ENCODE measurements at regions not wholly inside any gene's neighbourhood (a gene's known extent, or its start where the extent isn't known, plus 50 kb on each side); places are given as distances from the start of the nearest gene placed in this dataset.
A peak's percentile ranks its signal among the peaks of the same experiment; 100 is the strongest.

DNA sequence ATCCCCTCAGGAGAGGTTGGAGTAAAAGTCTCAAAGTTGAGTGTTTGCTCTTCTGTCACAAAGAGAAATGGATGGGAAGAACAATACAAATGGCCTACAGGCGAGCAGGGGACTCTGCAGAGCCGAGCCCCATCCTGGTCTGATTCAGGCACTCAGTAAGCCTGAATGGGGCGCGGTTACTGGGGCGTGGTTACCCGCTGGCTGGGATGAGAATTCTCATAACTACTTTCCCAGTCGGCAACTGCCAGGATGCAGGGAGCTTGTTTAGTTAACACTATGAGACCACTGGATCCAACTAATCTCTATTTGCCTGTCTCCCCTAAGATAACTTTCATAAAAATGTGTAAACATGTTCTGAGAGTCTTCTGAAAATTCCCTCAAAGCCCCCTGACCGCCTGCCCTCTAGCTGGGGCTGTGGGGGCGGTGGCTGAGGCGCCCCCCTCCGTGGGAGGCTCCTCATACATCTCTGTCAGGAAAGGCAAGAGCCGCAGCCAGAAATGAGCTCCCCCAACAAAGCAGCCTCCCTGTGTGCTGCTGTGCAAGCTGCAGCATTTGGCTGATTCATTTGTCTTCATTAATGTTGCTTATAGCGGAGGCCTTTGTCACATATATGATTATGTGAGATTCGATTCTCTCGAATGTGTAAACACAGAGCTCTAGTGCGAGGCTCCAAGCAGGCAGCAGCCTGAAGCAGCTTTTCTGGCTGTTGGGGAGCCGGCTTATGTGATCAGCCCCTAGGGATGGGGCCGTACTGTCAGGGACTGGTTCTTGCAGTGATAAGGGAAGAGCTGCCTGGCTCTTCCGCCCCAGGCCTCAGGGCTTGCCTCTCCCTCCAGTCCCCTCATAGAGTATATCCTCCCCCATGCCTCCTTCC is 126.1 kb upstream of the ARHGAP5 start:
- Mint-ChIP-seq H3K9me3 (no peaks in the 10 kb centered on the region), H3K4me3 (no peak overlapping the region), H3K4me1 (no peaks in the 10 kb centered on the region), H3K36me3 (no peaks in the 10 kb centered on the region), H3K27ac (no peak overlapping the region)
- DNase-seq (ENCODE audit: low spot score in 2 of 2) (no peak), ATAC-seq (no peak)

- no peak overlapping the region for H3K27ac Mint-ChIP-seq
- H3K9me3 Mint-ChIP-seq = no peaks in the 10 kb centered on the region
- ATAC-seq (no peak), DNase-seq (ENCODE audit: low spot score in 2 of 2) (no peak)
- H3K4me3 Mint-ChIP-seq = no peak overlapping the region
- H3K4me1 Mint-ChIP-seq = no peaks in the 10 kb centered on the region
- H3K36me3 Mint-ChIP-seq = no peaks in the 10 kb centered on the region
Observed at GRCh38 chr14:31951638-31951964, 125.5 kb upstream of the ARHGAP5 start.

- Mint-ChIP-seq H3K27ac (no peak overlapping the region), H3K4me3 (no peak overlapping the region), H3K4me1 (no peaks in the 10 kb centered on the region), H3K9me3 (no peaks in the 10 kb centered on the region), H3K36me3 (no peaks in the 10 kb centered on the region)
- DNase-seq (ENCODE audit: low spot score in 2 of 2) = no peak
- ATAC-seq = no peak
Observed at GRCh38 chr14:31952573-31952972, 124.5 kb upstream of the ARHGAP5 start.

DNA sequence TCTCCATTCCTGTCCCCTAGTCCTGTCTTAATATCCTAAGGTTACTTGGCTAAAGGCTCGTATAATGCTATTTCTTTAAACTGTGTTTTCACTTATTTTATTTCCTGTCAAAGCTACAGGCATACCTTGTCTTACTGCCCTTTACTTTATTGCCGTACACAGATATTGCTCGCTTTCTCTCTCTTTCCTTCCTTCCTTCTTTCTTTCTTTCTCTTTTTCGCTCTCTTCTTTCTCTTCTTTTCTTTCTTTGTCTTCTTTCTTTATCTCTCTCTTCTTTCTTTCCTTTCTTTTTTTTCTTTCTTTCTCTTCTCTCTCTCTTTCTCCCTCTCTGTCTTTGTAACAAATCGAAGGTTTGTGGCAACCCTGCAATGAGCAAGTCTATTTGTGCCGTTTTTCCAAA is 123.9 kb upstream of the ARHGAP5 start:
- no peak for ATAC-seq

GRCh38 chr14:31954991-31955390 is 122.1 kb upstream of the ARHGAP5 start:
- Mint-ChIP-seq H3K9me3 (no peaks in the 10 kb centered on the region), H3K27ac (no peak overlapping the region), H3K36me3 (no peaks in the 10 kb centered on the region), H3K4me3 (no peak overlapping the region), H3K4me1 (no peaks in the 10 kb centered on the region)
- ATAC-seq = no peak
- DNase-seq (ENCODE audit: low spot score in 2 of 2) = no peak

More for the DNA sequence above, 123.9 kb upstream of the ARHGAP5 start:
- no peaks in the 10 kb centered on the region for H3K4me1 Mint-ChIP-seq
- no peaks in the 10 kb centered on the region for H3K9me3 Mint-ChIP-seq
- H3K27ac Mint-ChIP-seq = no peak overlapping the region
- H3K4me3 Mint-ChIP-seq = no peak overlapping the region
- DNase-seq (ENCODE audit: low spot score in 2 of 2) = no peak
- no peaks in the 10 kb centered on the region for H3K36me3 Mint-ChIP-seq

- H3K4me1 Mint-ChIP-seq = no peaks in the 10 kb centered on the region
- no peak overlapping the region for H3K4me3 Mint-ChIP-seq
- H3K9me3 Mint-ChIP-seq = peaks cover 5% of the 10 kb centered on the region
- H3K36me3 Mint-ChIP-seq = no peaks in the 10 kb centered on the region
- no peak for ATAC-seq
- H3K27ac Mint-ChIP-seq = no peak overlapping the region
- no peak for DNase-seq (ENCODE audit: low spot score in 2 of 2)
Observed at GRCh38 chr14:31955936-31956579, 121.0 kb upstream of the ARHGAP5 start.

GRCh38 chr14:31957565-31957964 is 119.5 kb upstream of the ARHGAP5 start:
- H3K4me1 Mint-ChIP-seq = no peaks in the 10 kb centered on the region
- peaks cover 5% of the 10 kb centered on the region for H3K9me3 Mint-ChIP-seq
- no peaks in the 10 kb centered on the region for H3K36me3 Mint-ChIP-seq
- H3K27ac Mint-ChIP-seq = no peak overlapping the region
- DNase-seq (ENCODE audit: low spot score in 2 of 2) (no peak), ATAC-seq (no peak)
- H3K4me3 Mint-ChIP-seq = no peak overlapping the region

DNA sequence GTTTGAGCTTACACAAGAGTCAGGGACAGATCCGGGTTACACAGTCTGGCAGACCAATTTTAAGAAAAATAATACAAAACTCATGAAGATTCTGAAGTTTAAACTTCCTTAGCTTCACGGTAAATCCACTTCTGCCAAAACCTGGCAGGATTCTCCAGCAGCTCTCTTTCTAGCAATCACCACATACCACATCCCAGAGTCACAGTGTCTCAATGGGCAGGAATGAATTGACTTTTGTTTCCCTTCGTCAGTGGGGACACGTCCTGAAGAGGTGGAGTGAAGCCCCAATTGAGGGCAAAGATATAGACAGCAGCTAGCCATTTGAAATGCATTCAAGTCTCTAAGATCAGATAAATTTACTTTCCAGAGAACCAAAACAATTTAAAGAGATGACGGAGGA is 117.1 kb upstream of the ARHGAP5 start:
- ATAC-seq (no peak), DNase-seq (ENCODE audit: low spot score in 2 of 2) (no peak)
- no peak overlapping the region for H3K27ac Mint-ChIP-seq
- peaks cover 5% of the 10 kb centered on the region for H3K9me3 Mint-ChIP-seq
- H3K4me3 Mint-ChIP-seq = no peak overlapping the region
- no peaks in the 10 kb centered on the region for H3K4me1 Mint-ChIP-seq
- no peaks in the 10 kb centered on the region for H3K36me3 Mint-ChIP-seq

- Mint-ChIP-seq H3K9me3 (peaks cover 5% of the 10 kb centered on the region), H3K4me3 (no peak overlapping the region), H3K27ac (no peak overlapping the region), H3K36me3 (no peaks in the 10 kb centered on the region), H3K4me1 (no peaks in the 10 kb centered on the region)
- DNase-seq (ENCODE audit: low spot score in 2 of 2) (no peak), ATAC-seq (no peak)
Observed at GRCh38 chr14:31961896-31962295, 115.2 kb upstream of the ARHGAP5 start.

DNA sequence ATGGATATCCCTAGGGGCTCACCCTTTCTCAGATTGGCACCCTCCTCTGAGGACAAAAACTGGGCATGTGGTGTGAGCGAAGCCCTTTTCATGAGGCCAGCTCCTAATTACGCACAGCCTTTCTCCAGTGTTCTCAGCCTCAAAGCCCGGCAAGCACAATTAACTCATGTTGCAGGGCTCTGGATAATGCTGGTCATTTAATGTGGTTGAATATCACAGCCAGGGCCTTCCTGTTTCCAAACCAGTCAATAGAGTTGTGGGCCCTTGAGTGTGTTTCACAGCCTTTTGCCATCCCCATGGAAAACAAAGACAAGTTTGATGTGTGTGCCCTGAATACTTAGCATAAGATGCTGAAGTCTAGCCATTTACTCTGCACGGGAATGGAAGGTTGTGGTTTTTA is 114.2 kb upstream of the ARHGAP5 start:
- no peaks in the 10 kb centered on the region for H3K4me1 Mint-ChIP-seq
- no peaks in the 10 kb centered on the region for H3K36me3 Mint-ChIP-seq
- DNase-seq (ENCODE audit: low spot score in 2 of 2) = no peak
- peaks cover 5% of the 10 kb centered on the region for H3K9me3 Mint-ChIP-seq
- no peak overlapping the region for H3K4me3 Mint-ChIP-seq
- no peak for ATAC-seq
- H3K27ac Mint-ChIP-seq = no peak overlapping the region

GRCh38 chr14:31963587-31963986 is 113.5 kb upstream of the ARHGAP5 start:
- no peak for DNase-seq (ENCODE audit: low spot score in 2 of 2)
- peaks cover 5% of the 10 kb centered on the region for H3K9me3 Mint-ChIP-seq
- H3K27ac Mint-ChIP-seq = no peak overlapping the region
- no peak for ATAC-seq
- no peaks in the 10 kb centered on the region for H3K4me1 Mint-ChIP-seq
- no peak overlapping the region for H3K4me3 Mint-ChIP-seq
- no peaks in the 10 kb centered on the region for H3K36me3 Mint-ChIP-seq

DNA sequence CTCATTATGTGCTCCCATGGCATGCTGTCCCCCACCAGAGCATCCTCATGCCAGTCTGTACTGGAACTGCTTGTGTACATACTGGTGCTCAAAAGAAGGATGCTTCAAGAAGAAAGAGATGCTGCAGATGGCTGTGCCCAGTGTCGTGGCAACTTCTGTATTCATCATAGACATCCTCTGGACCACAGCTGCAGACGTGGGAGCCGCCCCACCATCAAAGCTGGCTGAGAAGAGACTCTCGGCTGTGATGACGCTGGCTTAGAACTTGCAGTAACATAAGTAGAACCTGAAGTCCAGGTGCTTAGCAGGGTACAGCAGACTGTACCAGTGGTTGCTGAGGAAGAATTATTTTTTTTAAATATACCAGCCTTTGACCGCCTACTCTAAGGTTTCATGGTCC is 112.6 kb upstream of the ARHGAP5 start:
- Mint-ChIP-seq H3K27ac (no peak overlapping the region), H3K9me3 (peaks cover 5% of the 10 kb centered on the region), H3K36me3 (no peaks in the 10 kb centered on the region), H3K4me3 (no peak overlapping the region), H3K4me1 (no peaks in the 10 kb centered on the region)
- ATAC-seq (no peak), DNase-seq (ENCODE audit: low spot score in 2 of 2) (no peak)

DNA sequence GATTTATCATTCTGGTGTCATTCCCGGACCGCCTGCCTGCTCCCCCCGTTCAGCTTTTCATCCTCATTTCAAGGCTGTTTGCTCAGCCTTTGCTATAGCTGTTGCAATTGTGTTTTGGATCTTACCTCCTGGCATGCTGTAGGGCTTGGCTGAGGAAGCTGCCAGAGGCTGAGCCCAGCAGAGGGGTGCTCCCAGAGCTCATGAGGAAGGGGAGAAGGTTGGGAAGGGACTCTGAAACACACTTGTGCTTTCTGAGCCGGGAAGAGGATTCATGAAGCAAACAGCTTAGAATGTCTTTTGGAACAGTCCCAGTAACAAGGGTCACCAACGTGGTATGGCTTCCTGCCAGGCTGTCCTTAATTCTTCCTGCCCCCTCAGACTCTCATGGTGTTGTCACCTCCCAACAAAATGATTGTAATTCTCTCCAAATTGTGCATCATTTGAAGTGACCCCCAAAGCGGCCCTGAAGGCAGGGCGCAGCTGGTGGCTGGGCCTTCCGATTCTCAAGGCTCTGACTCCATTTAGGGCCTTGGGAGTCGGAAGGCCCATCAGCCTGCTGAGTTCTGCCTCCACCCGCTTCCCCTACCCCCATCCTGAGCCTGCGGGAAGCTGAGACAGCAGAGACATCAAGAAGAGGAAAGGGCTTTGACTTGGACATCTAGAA is 111.9 kb upstream of the ARHGAP5 start:
- DNase-seq (ENCODE audit: low spot score in 2 of 2) = no peak
- H3K27ac Mint-ChIP-seq = no peak overlapping the region
- peaks cover 5% of the 10 kb centered on the region for H3K9me3 Mint-ChIP-seq
- no peaks in the 10 kb centered on the region for H3K4me1 Mint-ChIP-seq
- ATAC-seq = no peak
- H3K36me3 Mint-ChIP-seq = no peaks in the 10 kb centered on the region
- no peak overlapping the region for H3K4me3 Mint-ChIP-seq

DNA sequence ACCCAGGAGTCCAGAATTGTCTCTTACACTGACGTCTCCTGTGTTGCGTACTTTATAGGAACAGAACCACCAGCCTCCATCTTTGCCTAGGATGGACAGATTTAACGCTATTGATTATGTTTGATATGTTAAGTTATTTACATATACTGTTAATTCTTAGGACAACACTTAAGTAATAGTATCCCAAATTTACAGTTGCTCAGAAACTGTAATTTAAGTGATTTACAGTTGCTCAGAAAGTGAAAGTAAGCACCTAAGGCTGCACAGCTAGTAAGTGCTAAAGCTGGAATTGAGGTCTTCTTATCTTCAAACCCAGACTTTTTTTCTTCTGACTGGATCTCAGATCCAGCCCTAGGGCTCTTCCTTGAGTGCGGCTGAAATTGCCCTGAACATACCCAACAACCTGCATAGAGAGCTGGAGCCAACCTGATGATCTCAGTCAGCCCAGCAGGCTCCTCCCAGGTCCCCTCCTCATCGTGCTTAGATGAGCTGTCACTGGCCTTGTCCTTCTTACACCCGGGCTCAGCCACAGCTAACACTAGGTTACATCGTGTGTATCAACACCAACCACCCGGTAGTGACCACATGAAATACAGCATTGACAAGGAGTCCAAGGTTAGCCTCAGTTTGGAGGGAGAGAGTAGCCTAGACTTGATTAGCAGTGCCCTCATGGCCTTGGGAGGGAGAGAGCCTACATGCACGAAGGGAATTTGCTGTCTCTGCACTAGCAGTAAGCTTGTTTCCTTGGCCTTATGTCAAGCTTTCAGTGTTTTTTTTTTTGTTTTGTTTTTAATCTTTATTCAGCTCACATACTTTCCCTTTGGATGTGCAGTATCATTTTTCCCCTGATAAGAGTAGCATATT is 111.1 kb upstream of the ARHGAP5 start:
- DNase-seq (ENCODE audit: low spot score in 2 of 2) (no peak), ATAC-seq (peak; percentile 36)
- no peaks in the 10 kb centered on the region for H3K36me3 Mint-ChIP-seq
- H3K27ac Mint-ChIP-seq = no peak overlapping the region
- no peaks in the 10 kb centered on the region for H3K9me3 Mint-ChIP-seq
- no peaks in the 10 kb centered on the region for H3K4me1 Mint-ChIP-seq
- no peak overlapping the region for H3K4me3 Mint-ChIP-seq
